GM23248 (cell line): ENCODE measurements at regions not wholly inside any gene's neighbourhood (a gene's known extent, or its start where the extent isn't known, plus 50 kb on each side); places are given as distances from the start of the nearest gene placed in this dataset.

Experiments
- EZH2 ChIP-seq: fragments of 200-600 bp; sonication (generic); IDR thresholded peaks from 2 replicates; pipeline ENCODE4 v1.6.1; 2018; ENCODE audit warnings: antibody characterized with exemption, mild to moderate bottlenecking; ENCODE audit not compliant: insufficient read depth, poor library complexity, severe bottlenecking
- EZH2phosphoT487 ChIP-seq: fragments of 200-600 bp; sonication (generic); IDR thresholded peaks from 2 replicates; pipeline ENCODE4 v1.6.1; 2018; ENCODE audit warnings: antibody characterized with exemption, moderate library complexity, mild to moderate bottlenecking, low read depth; ENCODE audit not compliant: insufficient read depth

DNA sequence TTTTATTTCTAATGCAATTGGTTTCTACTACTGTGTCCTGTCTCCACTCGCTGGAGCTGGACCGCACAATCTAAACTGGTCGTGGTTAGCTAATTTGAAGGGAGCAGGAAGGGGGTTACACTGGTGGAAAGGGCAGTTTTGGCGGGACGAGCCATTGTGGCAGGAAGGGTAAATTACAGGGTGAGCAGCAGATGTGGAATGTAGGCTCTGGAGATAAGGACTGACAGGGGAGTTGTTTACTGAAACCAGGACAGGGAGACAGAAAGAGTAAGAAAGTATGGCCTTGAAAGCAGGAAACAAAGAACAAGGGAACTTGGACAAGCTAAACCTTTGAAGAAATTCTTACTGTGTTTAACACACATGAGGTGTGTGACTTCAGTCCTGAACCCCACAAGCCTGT is 147.8 kb downstream of the ATXN7L3B start:
- TF ChIP-seq EZH2 (no peak), EZH2phosphoT487 (no peak)
